Large intestine (tissue), 3 donors: ENCODE measurements at regions not wholly inside any gene's neighbourhood (a gene's known extent, or its start where the extent isn't known, plus 50 kb on each side); places are given as distances from the start of the nearest gene placed in this dataset.

ENCODE experiments used
- DNase-seq, 2 donors: peaks; one replicate each; pipeline versions ENCODE4 v3.0.0 to v3.0.0-alpha.2; 2013
- H3K27ac ChIP-seq: one replicate; pipeline ENCODE4 v1.5.1; 2013; ENCODE audit warnings: low read length
- H3K27me3 ChIP-seq: 2 replicates; pipeline ENCODE4 v1.6.1; 2013; ENCODE audit warnings: low read length; ENCODE audit not compliant: control insufficient read depth, insufficient read depth
- H3K36me3 ChIP-seq: 2 replicates; pipeline ENCODE4 v1.6.1; 2013; ENCODE audit warnings: low read length; ENCODE audit not compliant: control insufficient read depth, insufficient read depth
- H3K4me1 ChIP-seq: one replicate; pipeline ENCODE4 v1.6.1; 2013; ENCODE audit warnings: low read length; ENCODE audit not compliant: control insufficient read depth, insufficient read depth
- H3K4me3 ChIP-seq: one replicate; pipeline ENCODE4 v1.5.1; 2013; ENCODE audit warnings: low read length
- H3K9me3 ChIP-seq: one replicate; pipeline ENCODE4 v1.6.1; 2013; ENCODE audit warnings: mild to moderate bottlenecking, low read depth, low read length, moderate library complexity; ENCODE audit not compliant: control insufficient read depth
- WGBS: methylation state at CpG from one replicate; pipeline ENCODE4 v1.1.5; 2013; ENCODE audit warnings: low lambda C conversion rate; ENCODE audit not compliant: insufficient coverage; 5-methylcytosine and 5-hydroxymethylcytosine counted together

GRCh38 chr2:175450029-175450760, 268.7 kb upstream of the ATP5MC3 start:
- DNase-seq: no peak
- H3K4me3 ChIP-seq: no peak overlapping the region
- WGBS: 100% methylated on average over 1 of the region's 2 CpGs

DNA sequence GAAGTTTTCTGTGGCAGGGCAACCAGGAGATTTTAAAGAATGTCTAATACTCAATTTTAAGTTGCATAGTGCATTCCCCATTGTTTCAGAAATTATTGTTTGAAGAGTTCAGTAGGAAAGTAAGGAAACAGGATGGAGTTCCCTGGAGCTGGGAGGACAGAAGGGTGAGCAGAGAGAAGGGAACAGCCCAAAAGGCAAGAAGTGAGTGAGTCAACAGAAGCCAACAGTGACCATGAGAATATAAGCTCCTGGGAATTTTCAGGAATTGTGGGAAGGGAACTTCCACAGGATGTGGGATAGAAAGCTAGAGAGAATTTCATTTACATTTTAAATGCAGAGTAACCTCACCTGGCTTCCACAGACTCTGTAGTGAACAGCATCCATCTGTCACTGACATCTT, 268.1 kb upstream of the ATP5MC3 start:
- no peak for DNase-seq
- Histone ChIP-seq H3K4me3 (no peak overlapping the region), H3K36me3 (no peaks in the 10 kb centered on the region), H3K4me1 (no peaks in the 10 kb centered on the region), H3K27ac (no peak overlapping the region), H3K27me3 (no peaks in the 10 kb centered on the region), H3K9me3 (no peaks in the 10 kb centered on the region)

More at GRCh38 chr2:175450029-175450760, 268.7 kb upstream of the ATP5MC3 start:
- H3K36me3 ChIP-seq: no peaks in the 10 kb centered on the region
- no peaks in the 10 kb centered on the region for H3K27me3 ChIP-seq
- H3K27ac ChIP-seq: no peak overlapping the region
- no peaks in the 10 kb centered on the region for H3K9me3 ChIP-seq
- no peaks in the 10 kb centered on the region for H3K4me1 ChIP-seq

GRCh38 chr2:175446201-175446600, 264.7 kb upstream of the ATP5MC3 start:
- no CpG with 5 or more reads among the region's 4 CpGs for WGBS
- H3K4me1 ChIP-seq: no peaks in the 10 kb centered on the region
- H3K4me3 ChIP-seq: no peak overlapping the region
- peaks cover 2% of the 10 kb centered on the region for H3K27me3 ChIP-seq
- no peak for DNase-seq
- H3K27ac ChIP-seq: no peak overlapping the region
- H3K9me3 ChIP-seq: no peaks in the 10 kb centered on the region
- H3K36me3 ChIP-seq: no peaks in the 10 kb centered on the region

- 80% methylated on average over 1 of the region's 3 CpGs for WGBS
- peak; percentile 10 to 37 for DNase-seq
- no peaks in the 10 kb centered on the region for H3K4me1 ChIP-seq
- H3K27ac ChIP-seq: no peak overlapping the region
- H3K9me3 ChIP-seq: no peaks in the 10 kb centered on the region
- H3K27me3 ChIP-seq: peaks cover 5% of the 10 kb centered on the region
- H3K4me3 ChIP-seq: no peak overlapping the region
- H3K36me3 ChIP-seq: no peaks in the 10 kb centered on the region
Observed at GRCh38 chr2:175445281-175445680, 263.8 kb upstream of the ATP5MC3 start.

- Histone ChIP-seq H3K4me3 (no peak overlapping the region), H3K4me1 (no peaks in the 10 kb centered on the region), H3K36me3 (no peaks in the 10 kb centered on the region), H3K27me3 (peaks cover 5% of the 10 kb centered on the region), H3K9me3 (no peaks in the 10 kb centered on the region), H3K27ac (no peak overlapping the region)
- no CpG with 5 or more reads among the region's 6 CpGs for WGBS
- no peak for DNase-seq
Observed at GRCh38 chr2:175442441-175442840, 260.9 kb upstream of the ATP5MC3 start.

GRCh38 chr2:175441181-175441761, 259.8 kb upstream of the ATP5MC3 start:
- Histone ChIP-seq H3K9me3 (no peaks in the 10 kb centered on the region), H3K36me3 (no peaks in the 10 kb centered on the region), H3K27me3 (peaks cover 5% of the 10 kb centered on the region), H3K27ac (no peak overlapping the region), H3K4me1 (no peaks in the 10 kb centered on the region), H3K4me3 (no peak overlapping the region)
- no peak for DNase-seq
- WGBS: no CpG with 5 or more reads among the region's 5 CpGs

- Histone ChIP-seq H3K27ac (no peak overlapping the region), H3K4me1 (no peaks in the 10 kb centered on the region), H3K36me3 (no peaks in the 10 kb centered on the region), H3K9me3 (no peaks in the 10 kb centered on the region), H3K4me3 (no peak overlapping the region), H3K27me3 (peaks cover 5% of the 10 kb centered on the region)
- no peak for DNase-seq
- no CpG with 5 or more reads among the region's 1 CpG for WGBS
Observed at GRCh38 chr2:175439416-175439815, 257.9 kb upstream of the ATP5MC3 start.

DNA sequence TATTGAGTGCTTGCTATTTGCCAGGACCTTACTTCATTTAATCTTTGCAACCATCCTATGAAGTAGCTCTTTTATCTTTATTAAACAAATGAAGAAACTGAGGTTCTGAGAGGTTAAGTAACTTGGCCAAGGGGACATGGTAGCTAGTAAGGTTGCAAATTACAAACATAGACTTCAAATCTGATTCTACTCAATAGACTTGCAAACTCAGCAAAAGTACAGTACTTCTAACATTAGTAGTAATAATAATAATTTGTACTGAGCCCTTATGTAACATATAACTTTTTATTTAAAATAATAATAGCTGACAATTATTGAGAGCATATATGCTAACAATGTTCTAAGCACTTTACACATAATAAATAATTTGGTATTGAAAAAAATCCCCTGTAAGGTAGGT, 255.7 kb upstream of the ATP5MC3 start:
- no peaks in the 10 kb centered on the region for H3K36me3 ChIP-seq
- H3K4me3 ChIP-seq: no peak overlapping the region
- peaks cover 5% of the 10 kb centered on the region for H3K27me3 ChIP-seq
- H3K4me1 ChIP-seq: no peaks in the 10 kb centered on the region
- no peak for DNase-seq
- H3K9me3 ChIP-seq: no peaks in the 10 kb centered on the region
- H3K27ac ChIP-seq: no peak overlapping the region

- no CpG with 5 or more reads among the region's 2 CpGs for WGBS
- no peak overlapping the region for H3K27ac ChIP-seq
- H3K27me3 ChIP-seq: peaks cover 2% of the 10 kb centered on the region
- no peak overlapping the region for H3K4me3 ChIP-seq
- no peaks in the 10 kb centered on the region for H3K36me3 ChIP-seq
- no peaks in the 10 kb centered on the region for H3K4me1 ChIP-seq
- no peaks in the 10 kb centered on the region for H3K9me3 ChIP-seq
- no peak for DNase-seq
Observed at GRCh38 chr2:175436076-175436475, 254.6 kb upstream of the ATP5MC3 start.

GRCh38 chr2:175435012-175435411, 253.5 kb upstream of the ATP5MC3 start:
- no peak overlapping the region for H3K4me3 ChIP-seq
- no peaks in the 10 kb centered on the region for H3K9me3 ChIP-seq
- peak; percentile 16 to 32 for DNase-seq
- no CpG with 5 or more reads among the region's 1 CpG for WGBS
- H3K27ac ChIP-seq: no peak overlapping the region
- no peaks in the 10 kb centered on the region for H3K36me3 ChIP-seq
- H3K4me1 ChIP-seq: no peaks in the 10 kb centered on the region
- H3K27me3 ChIP-seq: no peaks in the 10 kb centered on the region

DNA sequence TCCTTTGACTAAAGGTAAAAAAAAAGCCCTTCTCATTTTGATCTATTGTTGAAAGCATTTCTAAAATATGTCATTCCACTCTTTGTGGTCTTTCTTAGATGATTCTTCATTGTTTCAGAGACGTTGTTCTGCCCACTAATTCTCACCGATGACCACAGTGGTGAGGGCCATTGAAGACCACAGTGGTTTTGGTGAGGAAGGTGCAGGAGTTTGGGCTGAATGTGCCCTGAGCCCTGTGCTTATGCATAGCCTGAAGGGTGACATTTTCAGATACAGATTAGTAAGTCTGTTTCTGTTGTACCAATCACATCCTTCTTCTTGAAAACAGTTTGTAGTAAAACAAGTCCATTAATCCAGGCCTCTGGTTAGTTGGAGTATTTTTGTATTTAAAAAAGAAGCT, 251.3 kb upstream of the ATP5MC3 start:
- Histone ChIP-seq H3K4me3 (no peak overlapping the region), H3K27ac (no peak overlapping the region), H3K36me3 (no peaks in the 10 kb centered on the region), H3K4me1 (no peaks in the 10 kb centered on the region), H3K27me3 (no peaks in the 10 kb centered on the region), H3K9me3 (no peaks in the 10 kb centered on the region)
- DNase-seq: no peak
- WGBS: no CpG with 5 or more reads among the region's 2 CpGs
